Urinary bladder (tissue), 3 donors: ENCODE measurements at regions not wholly inside any gene's neighbourhood (a gene's known extent, or its start where the extent isn't known, plus 50 kb on each side); places are given as distances from the start of the nearest gene placed in this dataset.

Source experiments
- DNase-seq: peaks from one replicate; pipeline ENCODE4 v3.0.0-alpha.2; 2015; ENCODE audit errors: extremely low spot score
- H3K27ac ChIP-seq: one replicate; pipeline ENCODE4 v1.5.1; 2013; ENCODE audit warnings: low read depth, mild to moderate bottlenecking, moderate library complexity
- H3K36me3 ChIP-seq: one replicate; pipeline ENCODE4 v1.6.1; 2013; ENCODE audit warnings: mild to moderate bottlenecking, moderate library complexity; ENCODE audit not compliant: insufficient read depth
- H3K4me1 ChIP-seq: one replicate; pipeline ENCODE4 v1.6.1; 2013; ENCODE audit warnings: mild to moderate bottlenecking, moderate library complexity; ENCODE audit not compliant: insufficient read depth
- H3K4me3 ChIP-seq: one replicate; pipeline ENCODE4 v1.5.1; 2013; ENCODE audit warnings: low read depth, low read length
- WGBS: extraction: QIAGEN DNeasy Blood & Tissue Kit; methylation state at CpG from one replicate; pipeline ENCODE4 v1.1.7; 2013; 5-methylcytosine and 5-hydroxymethylcytosine counted together
- donor health status: healthy with polysubstance abuse.
- donor health status: healthy.

- no peaks in the 10 kb centered on the region for H3K36me3 ChIP-seq
- no peaks in the 10 kb centered on the region for H3K4me1 ChIP-seq
- H3K4me3 ChIP-seq = no peak overlapping the region
- WGBS = 62% methylated on average over 24 of the region's 24 CpGs
- H3K27ac ChIP-seq = no peak overlapping the region
- DNase-seq = no peak
These were observed 196.7 kb upstream of the GSE1 start for GRCh38 chr16:85416228-85417109.

- Histone ChIP-seq H3K27ac (no peak overlapping the region), H3K36me3 (no peaks in the 10 kb centered on the region), H3K4me1 (no peaks in the 10 kb centered on the region), H3K4me3 (no peak overlapping the region)
- WGBS = 91% methylated on average over 14 of the region's 14 CpGs
- no peak for DNase-seq
These were observed 195.8 kb upstream of the GSE1 start for GRCh38 chr16:85417156-85417860.

- H3K4me1 ChIP-seq = no peaks in the 10 kb centered on the region
- H3K36me3 ChIP-seq = no peaks in the 10 kb centered on the region
- no peak for DNase-seq
- H3K4me3 ChIP-seq = no peak overlapping the region
- no peak overlapping the region for H3K27ac ChIP-seq
- 93% methylated on average over 17 of the region's 17 CpGs for WGBS
These were observed 194.1 kb upstream of the GSE1 start for GRCh38 chr16:85418978-85419491.

- no peaks in the 10 kb centered on the region for H3K36me3 ChIP-seq
- no peak overlapping the region for H3K27ac ChIP-seq
- DNase-seq = no peak
- no peaks in the 10 kb centered on the region for H3K4me1 ChIP-seq
- 88% methylated on average over 21 of the region's 21 CpGs for WGBS
- H3K4me3 ChIP-seq = no peak overlapping the region
These were observed 193.4 kb upstream of the GSE1 start for GRCh38 chr16:85419503-85420408.

GRCh38 chr16:85420501-85421337, 192.4 kb upstream of the GSE1 start:
- WGBS = 47% methylated on average over 42 of the region's 42 CpGs
- Histone ChIP-seq H3K4me3 (no peak overlapping the region), H3K36me3 (no peaks in the 10 kb centered on the region), H3K4me1 (no peaks in the 10 kb centered on the region), H3K27ac (no peak overlapping the region)
- DNase-seq = no peak

GRCh38 chr16:85421338-85422195, 191.6 kb upstream of the GSE1 start:
- H3K36me3 ChIP-seq = no peaks in the 10 kb centered on the region
- no peak for DNase-seq
- H3K27ac ChIP-seq = no peak overlapping the region
- WGBS = 86% methylated on average over 24 of the region's 24 CpGs
- no peak overlapping the region for H3K4me3 ChIP-seq
- no peaks in the 10 kb centered on the region for H3K4me1 ChIP-seq

- no peak overlapping the region for H3K4me3 ChIP-seq
- no peak overlapping the region for H3K27ac ChIP-seq
- no peaks in the 10 kb centered on the region for H3K4me1 ChIP-seq
- DNase-seq = no peak
- WGBS = 66% methylated on average over 16 of the region's 16 CpGs
- no peaks in the 10 kb centered on the region for H3K36me3 ChIP-seq
These were observed 190.9 kb upstream of the GSE1 start for GRCh38 chr16:85422196-85422631.

- WGBS = 89% methylated on average over 23 of the region's 23 CpGs
These were observed 190.2 kb upstream of the GSE1 start for GRCh38 chr16:85422632-85423550.

GRCh38 chr16:85423631-85424030, 189.5 kb upstream of the GSE1 start:
- no peaks in the 10 kb centered on the region for H3K36me3 ChIP-seq
- DNase-seq = no peak
- no peak overlapping the region for H3K4me3 ChIP-seq
- 87% methylated on average over 11 of the region's 11 CpGs for WGBS
- no peak overlapping the region for H3K27ac ChIP-seq
- no peaks in the 10 kb centered on the region for H3K4me1 ChIP-seq

More at GRCh38 chr16:85422632-85423550, 190.2 kb upstream of the GSE1 start:
- Histone ChIP-seq H3K27ac (no peak overlapping the region), H3K4me3 (no peak overlapping the region), H3K36me3 (no peaks in the 10 kb centered on the region), H3K4me1 (no peaks in the 10 kb centered on the region)
- DNase-seq = peak; percentile 74

GRCh38 chr16:85424260-85425073, 188.7 kb upstream of the GSE1 start:
- H3K4me1 ChIP-seq = no peaks in the 10 kb centered on the region
- DNase-seq = no peak
- WGBS = 84% methylated on average over 35 of the region's 35 CpGs
- no peaks in the 10 kb centered on the region for H3K36me3 ChIP-seq
- no peak overlapping the region for H3K27ac ChIP-seq
- H3K4me3 ChIP-seq = no peak overlapping the region
